K562 (cell line): ENCODE measurements at regions not wholly inside any gene's neighbourhood (a gene's known extent, or its start where the extent isn't known, plus 50 kb on each side); places are given as distances from the start of the nearest gene placed in this dataset.

Experiments
- ATAC-seq: fragments of 200-7000 bp; cut with Tn5 transposase; 3 replicates; pipeline ENCODE4 v1.9.1; 2020; ENCODE audit warnings: moderate library complexity
- BruUV-seq: library from RNA; stranded (reverse); fragments of 400-500 nt; replicated peaks from 2 replicates; lab custom pipeline; 2021; lab: Mats Ljungman, UMichigan
- CTCF ChIA-PET: fragments of 300-600 bp; formaldehyde crosslinking; extraction: SDS; loops from one replicate; lab custom pipeline; 2021; ENCODE audit warnings: low intra/inter-chr PET ratio; lab: Yijun Ruan, JAX
- POLR2A ChIA-PET: fragments of 300-600, 350-650 bp; sonication (Branson Sonifier 250); formaldehyde crosslinking; extraction: SDS; loops from one replicate; lab custom pipeline; 2021; ENCODE audit warnings: antibody characterized with exemption, inconsistent platforms; lab: Yijun Ruan, JAX
- DNase-seq, 4 experiments: peaks; one replicate each; pipeline versions ENCODE4 v3.0.0 to v3.0.0-alpha.2; 2011 to 2018; ENCODE audit warnings: low spot score in 3 of 4, mixed read lengths in 3 of 4; ENCODE audit errors: extremely low read depth in 1 of 4
- FAIRE-seq: peaks from 2 replicates; lab custom pipeline; 2011; peaks lifted over from hg19 to GRCh38; lab: Jason Lieb, UNC
- H2AFZ ChIP-seq: 2 replicates; pipeline ENCODE4 v1.6.0; 2011; ENCODE audit warnings: low read depth, low read length, control low read depth, inconsistent platforms
- H3K27ac ChIP-seq: fragments of 200-600 bp; 3 replicates; pipeline ENCODE4 v1.8.0; 2011; ENCODE audit warnings: low read depth, mild to moderate bottlenecking, control low read depth, inconsistent platforms, low read length, moderate library complexity, mixed read lengths; ENCODE audit errors: extremely low read depth
- H3K27me3 ChIP-seq, 2 experiments: fragments of 300-600 bp in 1 of 2; 2 replicates in 1 of 2; 3 replicates in 1 of 2; pipeline versions ENCODE4 v1.6.0 to v1.8.0; 2011; ENCODE audit warnings: inconsistent platforms in 2 of 2, low read length in 2 of 2, mild to moderate bottlenecking in 1 of 2, mixed read lengths in 1 of 2, moderate library complexity in 1 of 2; ENCODE audit not compliant: control insufficient read depth in 2 of 2, insufficient read depth in 2 of 2
- H3K36me3 ChIP-seq: fragments of 300-600 bp; 3 replicates; pipeline ENCODE4 v1.8.0; 2011; ENCODE audit warnings: mild to moderate bottlenecking, low read length, inconsistent platforms; ENCODE audit not compliant: control insufficient read depth, insufficient read depth
- H3K4me1 ChIP-seq, 2 experiments: fragments of 200-600 bp in 1 of 2; replicated peaks in 1 of 2; 2 replicates in 1 of 2; 3 replicates in 1 of 2; pipeline versions ENCODE4 v1.5.1 to v1.8.0; 2011; ENCODE audit warnings: inconsistent platforms in 2 of 2, low read length in 2 of 2, mild to moderate bottlenecking in 1 of 2, mixed read lengths in 1 of 2, moderate library complexity in 1 of 2; ENCODE audit not compliant: control insufficient read depth in 2 of 2, insufficient read depth in 2 of 2
- H3K4me2 ChIP-seq: 2 replicates; pipeline ENCODE4 v1.6.1; 2011; ENCODE audit warnings: low read length, control low read depth, inconsistent platforms, mixed read lengths; ENCODE audit not compliant: insufficient read depth
- H3K4me3 ChIP-seq: fragments of 200-600 bp; sonication (generic), shearing (Covaris generic); 2 replicates; pipeline ENCODE4 v1.5.1; 2016; ENCODE audit warnings: control low read depth, inconsistent platforms
- H3K79me2 ChIP-seq: fragments of 200-600 bp; 3 replicates; pipeline ENCODE4 v1.8.0; 2011; ENCODE audit warnings: low read length, inconsistent platforms; ENCODE audit not compliant: control insufficient read depth, insufficient read depth
- H3K9ac ChIP-seq, 2 experiments: 2 replicates each; pipeline versions ENCODE4 v1.6.0 to v1.6.1; 2011; ENCODE audit warnings: low read depth in 2 of 2, low read length in 2 of 2, control low read depth in 1 of 2, inconsistent platforms in 1 of 2, mild to moderate bottlenecking in 1 of 2, mixed read lengths in 1 of 2; ENCODE audit not compliant: insufficient read depth in 1 of 2
- H3K9me1 ChIP-seq: one replicate; pipeline ENCODE4 v1.6.0; 2011; ENCODE audit warnings: inconsistent platforms, mild to moderate bottlenecking, low read length, moderate library complexity; ENCODE audit not compliant: control insufficient read depth, insufficient read depth
- H3K9me3 ChIP-seq: replicated peaks from 2 replicates; pipeline ENCODE4 v1.5.1; 2011; ENCODE audit warnings: low read depth, low read length, inconsistent platforms; ENCODE audit not compliant: control insufficient read depth, insufficient read depth
- H4K20me1 ChIP-seq: replicated peaks from 2 replicates; pipeline ENCODE4 v1.6.1; 2011; ENCODE audit warnings: low read length, inconsistent platforms, mixed read lengths; ENCODE audit not compliant: control insufficient read depth, insufficient read depth
- FOXA3 ChIP-seq, 2 experiments: fragments of 450-650 bp in 1 of 2; sonication (generic) in 1 of 2; formaldehyde crosslinking; IDR thresholded peaks in 1 of 2; conservative IDR thresholded peaks in 1 of 2; 2 replicates each; pipeline versions ENCODE4 v1.4.0 to v1.8.0; 2020 to 2022; ENCODE audit warnings: mild to moderate bottlenecking in 2 of 2, missing genetic modification reagents in 1 of 2
- KLF16 ChIP-seq: IDR thresholded peaks from 2 replicates; pipeline ENCODE4 v1.6.1; 2016; ENCODE audit warnings: antibody characterized with exemption
- L3MBTL2 ChIP-seq: fragments of 450-650 bp; IDR thresholded peaks from 2 replicates; pipeline ENCODE4 v1.6.1; 2016; ENCODE audit warnings: mild to moderate bottlenecking, moderate library complexity
- POU5F1 ChIP-seq: fragments of 150-350 bp; IDR thresholded peaks from 2 replicates; pipeline ENCODE4 v1.6.1; 2014; ENCODE audit warnings: borderline replicate concordance, low read length, low read depth, mild to moderate bottlenecking; ENCODE audit not compliant: partially characterized antibody
- RBBP5 ChIP-seq: fragments of 200-600 bp; sonication (generic); IDR thresholded peaks from 2 replicates; pipeline ENCODE4 v1.6.1; 2012; ENCODE audit warnings: borderline replicate concordance, mild to moderate bottlenecking, low read length, control low read depth, inconsistent platforms; ENCODE audit not compliant: insufficient read depth, poor library complexity, severe bottlenecking
- TBL1XR1 ChIP-seq, 2 experiments: IDR thresholded peaks; 2 replicates each; pipeline ENCODE4 v1.6.1; 2012; ENCODE audit warnings: improper control_type of control experiment in 2 of 2, low read length in 2 of 2, mild to moderate bottlenecking in 1 of 2
- ZNF217 ChIP-seq: sonication (generic); formaldehyde crosslinking; IDR thresholded peaks from 2 replicates; pipeline ENCODE4 v1.8.0; 2022; ENCODE audit warnings: mild to moderate bottlenecking, missing genetic modification reagents
- WGBS: fragments of 100-300 bp; shearing (Covaris generic); methylation state at CpG from one replicate; pipeline ENCODE4 v1.1.6; 2016; ENCODE audit warnings: low coverage, mixed read lengths; ENCODE audit not compliant: insufficient coverage; ENCODE audit errors: missing lambda C conversion rate; 5-methylcytosine and 5-hydroxymethylcytosine counted together
- in situ Hi-C: fragments of 300-500 bp; cut with MboI; formaldehyde crosslinking; loops from 4 replicates; pipeline ENCODE4 v1.15.0; 2018; ENCODE audit warnings: inconsistent platforms, mixed read lengths
- intact Hi-C: fragments of 100-400 bp; cut with micrococcal nuclease; formaldehyde crosslinking; loops from 2 replicates; pipeline ENCODE4 v1.14.2; 2022
- TF ChIP-seq, protein P1 (sequence below): fragments of 450-650 bp; formaldehyde crosslinking; IDR thresholded peaks from 2 replicates; pipeline ENCODE4 v1.4.0; 2020; ENCODE audit warnings: mild to moderate bottlenecking

DNA sequence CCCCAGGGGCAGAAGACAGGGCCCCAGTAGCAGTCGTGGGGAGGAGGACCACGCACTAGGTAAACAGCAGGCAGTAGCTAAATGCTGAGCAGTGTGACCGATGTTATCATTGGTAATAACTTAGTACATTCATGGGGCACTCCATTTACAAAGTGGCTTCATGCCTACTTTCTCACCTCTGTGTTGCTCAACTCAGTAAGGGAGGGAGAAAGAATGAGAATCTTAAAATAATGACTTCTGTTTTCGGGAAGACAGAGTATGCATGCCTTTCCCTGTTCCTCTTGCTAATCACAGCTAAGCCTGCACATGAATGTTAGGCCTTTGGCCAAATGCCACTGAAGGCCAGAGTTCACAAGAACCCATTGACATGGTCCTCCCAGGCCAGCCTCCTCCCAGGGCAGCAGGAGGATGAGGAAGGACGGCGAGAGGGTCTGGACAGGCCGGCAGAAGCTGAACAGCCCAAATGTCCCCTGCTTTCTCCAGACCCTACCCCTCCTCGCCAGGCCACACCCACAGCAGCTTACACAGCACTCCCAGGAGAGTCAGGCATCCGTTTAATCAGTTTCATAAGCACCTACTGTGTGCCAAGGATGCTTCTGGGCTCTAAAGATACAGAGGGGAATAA, 183.4 kb downstream of the ANKRD60 start:
- Histone ChIP-seq H3K4me2 (no peak overlapping the region), H3K27me3 (peaks cover 2 to 16% of the 10 kb centered on the region in 2 experiments; a peak in 3 of 5 replicates), H4K20me1 (no peaks in the 10 kb centered on the region), H3K4me1 (no peaks in the 10 kb centered on the region), H3K36me3 (no peaks in the 10 kb centered on the region), H3K9ac (no peak overlapping the region), H3K9me3 (no peaks in the 10 kb centered on the region), H3K4me3 (no peak overlapping the region), H3K79me2 (no peaks in the 10 kb centered on the region), H3K9me1 (no peaks in the 10 kb centered on the region), H3K27ac (no peak overlapping the region), H2AFZ (no peak overlapping the region)
- ATAC-seq (no peak), FAIRE-seq (no peak), DNase-seq (no peak)
- in situ Hi-C loops (no loop called here), intact Hi-C loops (no loop called here)
- TF ChIP-seq ZNF217 (no peak), TBL1XR1 (IDR thresholded peaks at IDR 0.05; ENCODE audit: low read length in 2 of 2) (no peak), POU5F1 (no peak), L3MBTL2 (no peak), FOXA3 (CRISPR knock-in tag; conservative IDR thresholded peaks at IDR 0.05 in 1 of 2, IDR thresholded peaks at IDR 0.05 in 1 of 2) (no peak), KLF16 (no peak), RBBP5 (no peak)
- TF ChIP-seq, protein P1, sequence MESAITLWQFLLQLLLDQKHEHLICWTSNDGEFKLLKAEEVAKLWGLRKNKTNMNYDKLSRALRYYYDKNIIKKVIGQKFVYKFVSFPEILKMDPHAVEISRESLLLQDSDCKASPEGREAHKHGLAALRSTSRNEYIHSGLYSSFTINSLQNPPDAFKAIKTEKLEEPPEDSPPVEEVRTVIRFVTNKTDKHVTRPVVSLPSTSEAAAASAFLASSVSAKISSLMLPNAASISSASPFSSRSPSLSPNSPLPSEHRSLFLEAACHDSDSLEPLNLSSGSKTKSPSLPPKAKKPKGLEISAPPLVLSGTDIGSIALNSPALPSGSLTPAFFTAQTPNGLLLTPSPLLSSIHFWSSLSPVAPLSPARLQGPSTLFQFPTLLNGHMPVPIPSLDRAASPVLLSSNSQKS (CRISPR knock-in tag), result no peak
- POLR2A ChIA-PET, result interaction anchor here (0.6 to 1.1 kb wide), 2 partner anchors 70 to 100 kb away, joined by 3 read pairs; no protein-coding TSS in a partner anchor
- CTCF ChIA-PET, result no interaction called here
- no TSS peak for BruUV-seq
- WGBS, result 0% methylated on average over 8 of the region's 9 CpGs
